GM12878 (cell line): ENCODE measurements at regions not wholly inside any gene's neighbourhood (a gene's known extent, or its start where the extent isn't known, plus 50 kb on each side); places are given as distances from the start of the nearest gene placed in this dataset.

Experiments
- ATAC-seq: fragments of 200-7000 bp; cut with Tn5 transposase; 3 replicates; pipeline ENCODE4 v1.9.1; 2020; ENCODE audit warnings: mild to moderate bottlenecking, moderate library complexity
- BruUV-seq: library from RNA; stranded (reverse); fragments of 400-500 nt; replicated peaks from 2 replicates; lab custom pipeline; 2021; lab: Mats Ljungman, UMichigan
- CTCF ChIA-PET: fragments of 300-600 bp; sonication (Branson Sonifier 250); formaldehyde crosslinking; extraction: SDS; loops from one replicate; lab custom pipeline; 2021; ENCODE audit warnings: inconsistent platforms; lab: Yijun Ruan, JAX
- POLR2A ChIA-PET: fragments of 350-600 bp; formaldehyde crosslinking; extraction: SDS; loops from one replicate; lab custom pipeline; 2021; ENCODE audit warnings: inconsistent platforms; lab: Charles Lee
- RAD21 ChIA-PET: fragments of 300-600 bp; sonication (Branson Sonifier 250); formaldehyde crosslinking; loops from one replicate; lab custom pipeline; 2023; ENCODE audit warnings: antibody characterized with exemption; ENCODE audit not compliant: unreplicated experiment; lab: Charles Lee
- SMC1A ChIA-PET: fragments of 300-600 bp; sonication (Branson Sonifier 250); formaldehyde crosslinking; loops from one replicate; lab custom pipeline; 2023; ENCODE audit not compliant: unreplicated experiment, uncharacterized antibody; lab: Charles Lee
- DNase-seq: peaks from one replicate; pipeline ENCODE4 v3.0.0-alpha.2; 2011; ENCODE audit warnings: low read depth, low spot score
- FAIRE-seq: peaks from 3 replicates; lab custom pipeline; 2011; peaks lifted over from hg19 to GRCh38; lab: Jason Lieb, UNC
- H2AFZ ChIP-seq: 2 replicates; pipeline ENCODE4 v1.6.0; 2011; ENCODE audit warnings: low read depth, low read length, control low read depth; ENCODE audit not compliant: control insufficient read depth
- H3K27ac ChIP-seq: 2 replicates; pipeline ENCODE4 v1.5.1; 2011; ENCODE audit warnings: control low read depth; ENCODE audit not compliant: control insufficient read depth, insufficient read depth
- H3K27me3 ChIP-seq, 2 experiments: replicated peaks in 1 of 2; 2 replicates each; pipeline versions ENCODE4 v1.6.0 to v1.6.1; 2011; ENCODE audit warnings: low read length in 1 of 2; ENCODE audit not compliant: control insufficient read depth in 2 of 2, insufficient read depth in 2 of 2
- H3K36me3 ChIP-seq, 2 experiments: 2 replicates each; pipeline ENCODE4 v1.5.1; 2011; ENCODE audit warnings: low read length in 1 of 2; ENCODE audit not compliant: control insufficient read depth in 2 of 2, insufficient read depth in 2 of 2
- H3K4me1 ChIP-seq: 2 replicates; pipeline ENCODE4 v1.6.1; 2011; ENCODE audit warnings: mild to moderate bottlenecking, low read length, moderate library complexity, mixed read lengths; ENCODE audit not compliant: control insufficient read depth, insufficient read depth
- H3K4me2 ChIP-seq: 2 replicates; pipeline ENCODE4 v1.6.0; 2011; ENCODE audit warnings: control low read depth; ENCODE audit not compliant: control insufficient read depth, insufficient read depth
- H3K4me3 ChIP-seq: fragments of 200-600 bp; sonication (generic); 2 replicates; pipeline ENCODE4 v1.5.1; 2016
- H3K79me2 ChIP-seq: 2 replicates; pipeline ENCODE4 v1.6.0; 2011; ENCODE audit warnings: low read length; ENCODE audit not compliant: control insufficient read depth, insufficient read depth
- H3K9ac ChIP-seq: 2 replicates; pipeline ENCODE4 v1.8.0; 2011; ENCODE audit warnings: low read length, control low read depth, mixed read lengths; ENCODE audit not compliant: control insufficient read depth, insufficient read depth
- H3K9me3 ChIP-seq: replicated peaks from 3 replicates; pipeline ENCODE4 v1.5.1; 2011; ENCODE audit warnings: mild to moderate bottlenecking, low read length; ENCODE audit not compliant: control insufficient read depth, insufficient read depth
- H4K20me1 ChIP-seq: 2 replicates; pipeline ENCODE4 v1.6.0; 2011; ENCODE audit not compliant: control insufficient read depth, insufficient read depth
- ESRRA ChIP-seq: IDR thresholded peaks from 2 replicates; pipeline ENCODE4 v1.6.1; 2012; ENCODE audit warnings: mild to moderate bottlenecking, low read length, improper control_type of control experiment
- HDAC2 ChIP-seq: fragments of 200-600 bp; sonication (generic); IDR thresholded peaks from 2 replicates; pipeline ENCODE4 v1.6.1; 2017
- MYB ChIP-seq: fragments of 150-350 bp; IDR thresholded peaks from 2 replicates; pipeline ENCODE4 v1.6.1; 2014; ENCODE audit warnings: mild to moderate bottlenecking, low read depth, low read length, borderline replicate concordance
- POLR2AphosphoS2 ChIP-seq: IDR thresholded peaks from 2 replicates; pipeline ENCODE4 v1.6.1; 2011; ENCODE audit warnings: low read depth, mild to moderate bottlenecking, low read length, improper control_type of control experiment, moderate library complexity
- SMAD5 ChIP-seq: IDR thresholded peaks from 2 replicates; pipeline ENCODE4 v1.6.1; 2016; ENCODE audit warnings: antibody characterized with exemption, low read depth
- SUPT20H ChIP-seq: IDR thresholded peaks from 2 replicates; pipeline ENCODE4 v1.6.1; 2011; ENCODE audit warnings: low read depth, mild to moderate bottlenecking, low read length, moderate library complexity, borderline replicate concordance; ENCODE audit not compliant: control insufficient read depth
- USF1 ChIP-seq: IDR thresholded peaks from 2 replicates; pipeline ENCODE4 v1.6.1; 2011; ENCODE audit warnings: borderline replicate concordance, low read depth, mild to moderate bottlenecking, moderate library complexity, mixed read lengths, low read length; ENCODE audit not compliant: insufficient read depth; ENCODE audit errors: extremely low read length
- ZBTB33 ChIP-seq: fragments of 450-650 bp; IDR thresholded peaks from 2 replicates; pipeline ENCODE4 v1.6.1; 2017; ENCODE audit warnings: mild to moderate bottlenecking
- ZNF217 ChIP-seq: fragments of 450-650 bp; IDR thresholded peaks from 2 replicates; pipeline ENCODE4 v1.6.1; 2017; ENCODE audit warnings: antibody characterized with exemption, mild to moderate bottlenecking
- ZNF687 ChIP-seq: fragments of 450-650 bp; IDR thresholded peaks from 2 replicates; pipeline ENCODE4 v1.6.1; 2017; ENCODE audit warnings: mild to moderate bottlenecking, moderate library complexity
- WGBS: methylation state at CpG from one replicate; pipeline ENCODE4 v1.1.6; 2016; ENCODE audit warnings: low lambda C conversion rate; ENCODE audit not compliant: insufficient replicate concordance, insufficient coverage; ENCODE audit errors: missing lambda C conversion rate; 5-methylcytosine and 5-hydroxymethylcytosine counted together
- in situ Hi-C: fragments of 300-500 bp; cut with MboI; formaldehyde crosslinking; loops from 9 replicates; pipeline ENCODE4 v1.14.3; 2018; ENCODE audit warnings: mixed read lengths
- intact Hi-C: fragments of 100-400 bp; cut with micrococcal nuclease; formaldehyde crosslinking; loops from one replicate; pipeline ENCODE4 v1.14.2; 2022; ENCODE audit not compliant: unreplicated experiment

DNA sequence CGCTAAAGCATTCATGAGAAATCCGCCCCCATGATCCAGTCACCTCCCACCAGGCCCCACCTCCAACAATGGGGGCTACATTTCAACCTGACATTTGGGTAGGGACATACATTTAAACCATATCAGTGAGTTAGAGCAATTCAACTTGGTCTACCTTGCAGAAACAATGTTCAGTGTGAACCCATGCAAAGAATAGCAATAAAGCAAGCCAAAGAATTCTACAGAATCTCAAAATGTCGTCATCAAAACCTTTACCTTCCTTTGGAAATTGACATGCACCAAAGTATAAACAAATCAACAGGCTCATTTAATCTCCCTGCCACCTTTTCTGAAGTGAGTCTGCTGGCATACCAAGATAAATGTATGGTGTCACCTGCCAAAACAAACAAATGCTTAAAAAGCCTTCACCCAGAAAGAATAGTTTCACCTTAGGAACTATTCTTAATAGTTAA, 68.8 kb upstream of the ABLIM1 start (continued):
- TF ChIP-seq USF1 = no peak

DNA sequence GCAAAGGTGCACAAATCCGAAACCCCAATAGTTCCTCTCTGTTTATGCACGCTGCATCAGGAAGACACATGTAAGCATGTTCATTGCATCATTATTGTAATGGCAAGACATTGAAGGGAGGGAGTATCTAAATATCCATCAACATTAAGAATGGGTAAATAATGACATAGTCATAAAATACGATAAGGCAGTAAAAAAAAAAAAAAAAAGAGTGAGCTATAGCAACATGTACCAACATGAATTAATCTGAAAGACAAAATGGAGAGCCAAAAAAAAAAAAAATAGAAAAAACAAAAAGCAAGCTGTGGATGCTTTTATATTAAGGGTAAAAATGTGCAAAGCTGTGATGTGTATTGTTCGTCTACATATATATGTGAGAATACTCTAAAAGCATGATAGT, 70.2 kb upstream of the ABLIM1 start:
- Histone ChIP-seq H3K36me3 (no peaks in the 10 kb centered on the region), H3K4me1 (no peaks in the 10 kb centered on the region), H3K9me3 (no peaks in the 10 kb centered on the region), H3K27me3 (no peaks in the 10 kb centered on the region), H4K20me1 (no peaks in the 10 kb centered on the region), H3K79me2 (no peaks in the 10 kb centered on the region), H3K9ac (no peak overlapping the region), H3K4me2 (no peak overlapping the region), H2AFZ (no peak overlapping the region), H3K27ac (no peak overlapping the region), H3K4me3 (no peak overlapping the region)
- no peak for FAIRE-seq
- in situ Hi-C loops = no loop called here
- no peak for ATAC-seq
- POLR2A ChIA-PET = no interaction called here
- BruUV-seq = no TSS peak
- 29% methylated on average over 3 of the region's 4 CpGs for WGBS
- SMC1A ChIA-PET = no interaction called here
- TF ChIP-seq ZNF217 (no peak), ZBTB33 (no peak), MYB (no peak), ZNF687 (no peak), ESRRA (no peak), SUPT20H (no peak), HDAC2 (no peak), SMAD5 (no peak), POLR2AphosphoS2 (no peak)
- intact Hi-C loops = no loop called here
- DNase-seq = no peak
- RAD21 ChIA-PET = interaction anchor here (0.6 kb wide), 1 partner anchor 171 kb away, joined by 3 read pairs; no protein-coding TSS in a partner anchor
- CTCF ChIA-PET = no interaction called here
